Colonic mucosa (tissue), 4 donors: ENCODE measurements at regions not wholly inside any gene's neighbourhood (a gene's known extent, or its start where the extent isn't known, plus 50 kb on each side); places are given as distances from the start of the nearest gene placed in this dataset.

Experiments used
- DNase-seq: peaks from one replicate; pipeline ENCODE4 v3.0.0-alpha.2; 2020
- H3K27ac ChIP-seq: fragments of 200-600 bp; one replicate; pipeline ENCODE4 v1.8.0; 2021
- H3K27me3 ChIP-seq: fragments of 200-600 bp; one replicate; pipeline ENCODE4 v1.8.0; 2021
- H3K36me3 ChIP-seq: fragments of 200-600 bp; one replicate; pipeline ENCODE4 v1.8.0; 2021
- H3K4me1 ChIP-seq: fragments of 200-600 bp; one replicate; pipeline ENCODE4 v1.8.0; 2021; ENCODE audit warnings: mild to moderate bottlenecking
- H3K4me3 ChIP-seq: fragments of 200-600 bp; one replicate; pipeline ENCODE4 v1.8.0; 2021
- H3K9ac ChIP-seq, 2 donors: one replicate each; pipeline ENCODE4 v1.7.0; 2013; ENCODE audit warnings: control low read depth in 2 of 2, low read depth in 2 of 2, low read length in 2 of 2
- H3K9me3 ChIP-seq: fragments of 200-600 bp; one replicate; pipeline ENCODE4 v1.8.0; 2021
- intact Hi-C: fragments of 100-400 bp; cut with DNase I; formaldehyde crosslinking; loops from one replicate; pipeline ENCODE4 v1.14.1; 2022
- TF ChIP-seq, protein P1 (sequence below): fragments of 200-600 bp; IDR thresholded peaks from one replicate; pipeline ENCODE4 v1.8.0; 2022; ENCODE audit warnings: antibody characterized with exemption, mild to moderate bottlenecking
- donor health status: healthy.
- donor health status: DM: no; HTN: no; CAD: no.
- donor health status: DM: no; HTN: no; CAD: no.

DNA sequence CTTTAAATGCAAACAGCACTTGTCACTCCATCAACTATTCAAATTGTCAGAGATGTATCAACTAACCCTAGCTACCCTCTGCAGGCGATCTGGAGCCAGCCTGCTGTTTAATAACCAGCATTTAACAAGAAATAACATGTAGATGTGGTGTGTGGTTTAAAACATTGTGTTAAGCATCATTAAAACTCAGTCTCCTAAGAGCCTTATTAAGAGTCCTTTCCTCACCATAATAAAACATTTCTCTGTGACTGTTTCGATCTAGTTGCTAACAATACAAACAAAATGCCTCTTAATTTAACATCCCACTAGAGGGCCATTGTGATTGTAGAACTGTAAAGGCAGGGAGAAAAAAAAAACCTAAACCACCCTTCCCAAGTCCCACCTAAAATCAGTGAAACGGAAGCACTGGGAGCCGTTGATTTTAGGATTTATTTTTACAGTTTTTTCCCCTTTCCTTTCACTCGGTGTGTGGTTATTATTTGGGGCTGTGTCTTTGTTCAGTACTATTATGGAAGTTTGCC, 708.6 kb downstream of the C4orf33 start:
- Histone ChIP-seq H3K4me1 (no peaks in the 10 kb centered on the region), H3K4me3 (no peak overlapping the region), H3K27me3 (no peaks in the 10 kb centered on the region), H3K9ac (no peak overlapping the region), H3K9me3 (no peaks in the 10 kb centered on the region), H3K27ac (no peak overlapping the region), H3K36me3 (no peaks in the 10 kb centered on the region)
- no peak for DNase-seq
- intact Hi-C loops: no loop called here
- TF ChIP-seq, protein P1, sequence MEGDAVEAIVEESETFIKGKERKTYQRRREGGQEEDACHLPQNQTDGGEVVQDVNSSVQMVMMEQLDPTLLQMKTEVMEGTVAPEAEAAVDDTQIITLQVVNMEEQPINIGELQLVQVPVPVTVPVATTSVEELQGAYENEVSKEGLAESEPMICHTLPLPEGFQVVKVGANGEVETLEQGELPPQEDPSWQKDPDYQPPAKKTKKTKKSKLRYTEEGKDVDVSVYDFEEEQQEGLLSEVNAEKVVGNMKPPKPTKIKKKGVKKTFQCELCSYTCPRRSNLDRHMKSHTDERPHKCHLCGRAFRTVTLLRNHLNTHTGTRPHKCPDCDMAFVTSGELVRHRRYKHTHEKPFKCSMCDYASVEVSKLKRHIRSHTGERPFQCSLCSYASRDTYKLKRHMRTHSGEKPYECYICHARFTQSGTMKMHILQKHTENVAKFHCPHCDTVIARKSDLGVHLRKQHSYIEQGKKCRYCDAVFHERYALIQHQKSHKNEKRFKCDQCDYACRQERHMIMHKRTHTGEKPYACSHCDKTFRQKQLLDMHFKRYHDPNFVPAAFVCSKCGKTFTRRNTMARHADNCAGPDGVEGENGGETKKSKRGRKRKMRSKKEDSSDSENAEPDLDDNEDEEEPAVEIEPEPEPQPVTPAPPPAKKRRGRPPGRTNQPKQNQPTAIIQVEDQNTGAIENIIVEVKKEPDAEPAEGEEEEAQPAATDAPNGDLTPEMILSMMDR: no peak

- no peaks in the 10 kb centered on the region for H3K36me3 ChIP-seq
- no peak for DNase-seq
- H3K27me3 ChIP-seq: no peaks in the 10 kb centered on the region
- no peak overlapping the region for H3K9ac ChIP-seq
- H3K9me3 ChIP-seq: no peaks in the 10 kb centered on the region
- no peak overlapping the region for H3K4me3 ChIP-seq
- intact Hi-C loops: no loop called here
- TF ChIP-seq, protein P1: no peak
- no peak overlapping the region for H3K27ac ChIP-seq
- no peaks in the 10 kb centered on the region for H3K4me1 ChIP-seq
Observed at GRCh38 chr4:129806986-129807385, 711.0 kb downstream of the C4orf33 start.

DNA sequence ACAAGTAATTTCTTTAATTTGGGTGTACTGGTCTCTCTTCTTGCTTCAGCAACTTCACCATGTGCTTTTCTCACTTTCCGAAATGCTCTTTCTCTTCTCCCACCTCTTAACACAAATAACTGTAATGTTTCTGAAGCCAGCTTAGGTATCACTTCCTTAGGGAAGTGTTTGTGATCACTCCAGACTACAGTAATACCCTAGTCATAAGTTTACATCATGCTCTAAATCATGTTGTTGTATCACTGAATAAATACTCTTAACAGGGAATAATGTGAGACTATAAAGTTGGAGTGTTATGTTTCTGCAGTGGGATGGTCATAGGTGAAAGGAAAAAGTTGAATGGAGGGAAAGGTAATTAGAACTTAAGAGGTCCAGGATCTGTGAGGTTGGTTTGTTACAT, 712.3 kb downstream of the C4orf33 start:
- DNase-seq: no peak
- intact Hi-C loops: no loop called here
- Histone ChIP-seq H3K27ac (no peak overlapping the region), H3K27me3 (no peaks in the 10 kb centered on the region), H3K36me3 (no peaks in the 10 kb centered on the region), H3K4me3 (no peak overlapping the region), H3K9me3 (no peaks in the 10 kb centered on the region), H3K9ac (no peak overlapping the region), H3K4me1 (no peaks in the 10 kb centered on the region)
- TF ChIP-seq, protein P1: no peak

GRCh38 chr4:129821073-129821472, 725.1 kb downstream of the C4orf33 start:
- no peaks in the 10 kb centered on the region for H3K36me3 ChIP-seq
- no peak overlapping the region for H3K27ac ChIP-seq
- intact Hi-C loops: no loop called here
- TF ChIP-seq, protein P1: no peak
- no peaks in the 10 kb centered on the region for H3K27me3 ChIP-seq
- no peak overlapping the region for H3K9ac ChIP-seq
- H3K9me3 ChIP-seq: no peaks in the 10 kb centered on the region
- no peak overlapping the region for H3K4me3 ChIP-seq
- no peak for DNase-seq
- no peaks in the 10 kb centered on the region for H3K4me1 ChIP-seq

GRCh38 chr4:129821963-129822362, 726.0 kb downstream of the C4orf33 start:
- Histone ChIP-seq H3K27me3 (no peaks in the 10 kb centered on the region), H3K36me3 (no peaks in the 10 kb centered on the region), H3K4me1 (no peaks in the 10 kb centered on the region), H3K9ac (no peak overlapping the region), H3K9me3 (no peaks in the 10 kb centered on the region), H3K27ac (no peak overlapping the region), H3K4me3 (no peak overlapping the region)
- TF ChIP-seq, protein P1: no peak
- intact Hi-C loops: no loop called here
- no peak for DNase-seq
